Kidney epithelial cell (primary cell): ENCODE measurements at regions not wholly inside any gene's neighbourhood (a gene's known extent, or its start where the extent isn't known, plus 50 kb on each side); places are given as distances from the start of the nearest gene placed in this dataset.
A peak's percentile ranks its signal among the peaks of the same experiment; 100 is the strongest.

Experiments used
- DNase-seq: peaks from one replicate; pipeline ENCODE4 v3.0.0-alpha.2; 2010; ENCODE audit warnings: low read depth
- H3K27me3 ChIP-seq: 2 replicates; pipeline ENCODE4 v1.6.0; 2011; ENCODE audit warnings: low read length; ENCODE audit not compliant: control insufficient read depth, insufficient read depth
- H3K36me3 ChIP-seq: 2 replicates; pipeline ENCODE4 v1.5.1; 2011; ENCODE audit warnings: low read length; ENCODE audit not compliant: control insufficient read depth, insufficient read depth
- H3K4me3 ChIP-seq: 2 replicates; pipeline ENCODE4 v1.5.1; 2011; ENCODE audit warnings: low read depth, mild to moderate bottlenecking, control low read depth, low read length
- CTCF ChIP-seq: IDR thresholded peaks from 2 replicates; pipeline ENCODE4 v1.5.1; 2011; ENCODE audit warnings: mild to moderate bottlenecking, moderate library complexity, low read length, control low read depth, inconsistent platforms; ENCODE audit not compliant: insufficient read depth, poor library complexity, severe bottlenecking

GRCh38 chr6:165852676-165853075 lies 189.6 kb upstream of the PDE10A start:
- Histone ChIP-seq H3K27me3 (peaks cover 14% of the 10 kb centered on the region), H3K36me3 (no peaks in the 10 kb centered on the region), H3K4me3 (no peak overlapping the region)
- TF ChIP-seq CTCF, result no peak
- DNase-seq, result no peak

GRCh38 chr6:165850434-165851019 lies 187.5 kb upstream of the PDE10A start:
- peak; percentile 98 for TF ChIP-seq CTCF
- peaks cover 16% of the 10 kb centered on the region for H3K27me3 ChIP-seq
- H3K4me3 ChIP-seq, result no peak overlapping the region
- peak; percentile 7 for DNase-seq
- no peaks in the 10 kb centered on the region for H3K36me3 ChIP-seq

GRCh38 chr6:165849534-165850430 lies 186.7 kb upstream of the PDE10A start:
- no peak for DNase-seq
- Histone ChIP-seq H3K27me3 (peaks cover 14% of the 10 kb centered on the region), H3K36me3 (no peaks in the 10 kb centered on the region), H3K4me3 (no peak overlapping the region)
- TF ChIP-seq CTCF, result no peak

GRCh38 chr6:165848086-165848426 lies 185.0 kb upstream of the PDE10A start:
- Histone ChIP-seq H3K36me3 (no peaks in the 10 kb centered on the region), H3K27me3 (peaks cover 2% of the 10 kb centered on the region), H3K4me3 (no peak overlapping the region)
- DNase-seq, result no peak
- TF ChIP-seq CTCF, result peak; percentile 18

GRCh38 chr6:165847407-165848085 lies 184.5 kb upstream of the PDE10A start:
- Histone ChIP-seq H3K36me3 (no peaks in the 10 kb centered on the region), H3K4me3 (no peak overlapping the region), H3K27me3 (peaks cover 2% of the 10 kb centered on the region)
- DNase-seq, result no peak
- no peak for TF ChIP-seq CTCF
